GM18870 (cell line): ENCODE measurements at regions not wholly inside any gene's neighbourhood (a gene's known extent, or its start where the extent isn't known, plus 50 kb on each side); places are given as distances from the start of the nearest gene placed in this dataset.
"Not testable (repeated sequence)": the region's sequence is repeated elsewhere in the genome, so short reads cannot be mapped to it uniquely, and the experiment has no call there.

Experiments used
- ATAC-seq: cut with Tn5 transposase; IDR thresholded peaks from one replicate; pipeline ENCODE4 v1.9.1; 2021; ENCODE audit warnings: moderate library complexity; ENCODE audit not compliant: unreplicated experiment

DNA sequence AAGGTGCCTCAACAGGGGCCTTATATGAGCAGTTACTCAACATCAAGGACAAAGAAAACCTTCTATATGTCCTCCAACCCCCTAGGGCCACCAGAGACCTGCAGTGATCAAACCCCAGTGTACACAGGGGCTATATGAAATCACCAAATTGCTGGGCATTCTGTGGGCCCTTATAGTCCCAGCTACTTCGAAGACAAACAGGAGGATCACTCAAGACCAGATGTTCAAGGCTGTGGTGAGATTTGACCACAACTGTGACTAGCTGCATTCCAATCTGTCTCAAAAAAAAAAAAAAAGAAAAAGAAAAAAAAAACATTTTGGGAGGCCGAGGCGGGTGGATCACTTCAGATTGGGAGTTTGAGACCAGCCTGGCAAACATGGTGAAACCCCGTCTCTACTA is 51.0 kb upstream of the PRB2 start:
- ATAC-seq: no peak

DNA sequence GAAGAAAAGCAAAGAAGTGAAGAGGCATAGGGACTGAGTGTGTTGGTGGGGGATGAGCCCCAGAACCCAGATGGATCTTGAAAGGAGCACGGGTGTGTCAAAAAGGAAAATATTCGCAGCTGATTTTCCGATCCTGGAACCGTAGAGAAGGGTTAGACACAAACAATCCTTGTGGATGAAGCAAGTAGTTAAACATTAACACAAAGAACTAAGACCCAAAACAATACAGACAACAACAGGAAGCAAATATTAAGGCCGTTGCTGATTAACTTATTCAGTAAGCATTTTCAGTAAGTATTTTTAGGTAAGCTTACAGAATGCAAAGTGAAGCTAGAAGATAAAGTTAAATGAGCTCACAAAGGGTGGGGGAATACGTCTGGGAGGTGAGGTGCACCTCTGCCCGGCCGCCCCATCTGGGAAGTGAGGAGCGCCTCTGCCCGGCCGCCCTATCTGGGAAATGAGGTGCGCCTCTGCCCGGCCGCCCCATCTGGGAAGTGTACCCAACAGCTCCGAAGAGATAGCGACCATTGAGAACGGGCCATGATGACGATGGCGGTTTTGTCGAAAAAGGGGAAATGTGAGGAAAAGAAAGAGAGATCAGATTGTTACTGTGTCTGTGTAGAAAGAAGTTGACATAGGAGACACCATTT is 62.8 kb upstream of the PRB2 start:
- ATAC-seq: no peak

DNA sequence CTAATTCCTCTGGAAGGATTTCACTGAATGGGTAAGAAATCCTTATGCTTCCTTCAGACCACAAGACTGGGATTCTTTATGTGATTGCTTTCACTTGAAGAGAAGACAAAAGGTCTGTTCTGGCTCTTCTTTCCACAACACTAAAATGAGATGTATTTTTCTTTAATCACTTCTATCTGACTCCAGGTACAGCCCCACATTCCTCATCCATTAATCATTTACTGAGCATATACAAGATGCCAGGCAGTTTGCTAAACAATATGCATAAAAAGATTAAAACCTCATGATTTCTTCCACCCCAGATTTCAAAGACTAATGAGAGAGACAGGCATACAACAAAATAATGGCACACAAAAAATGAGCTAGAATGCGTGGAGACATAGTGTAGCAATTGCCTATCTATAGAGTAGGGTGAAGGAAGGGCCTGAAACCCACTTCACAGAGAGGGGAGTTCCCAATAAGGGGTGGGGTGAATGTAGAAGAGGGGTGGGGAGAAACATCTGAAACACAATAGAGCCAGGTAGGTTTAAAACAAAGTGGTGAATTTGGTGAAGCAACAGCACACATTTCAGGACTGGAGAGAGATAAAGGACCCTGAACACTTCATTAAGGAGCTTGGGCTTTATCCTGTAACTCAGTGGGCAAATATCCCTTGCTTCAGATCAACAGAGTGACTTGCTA is 65.1 kb upstream of the PRB2 start:
- no peak for ATAC-seq

DNA sequence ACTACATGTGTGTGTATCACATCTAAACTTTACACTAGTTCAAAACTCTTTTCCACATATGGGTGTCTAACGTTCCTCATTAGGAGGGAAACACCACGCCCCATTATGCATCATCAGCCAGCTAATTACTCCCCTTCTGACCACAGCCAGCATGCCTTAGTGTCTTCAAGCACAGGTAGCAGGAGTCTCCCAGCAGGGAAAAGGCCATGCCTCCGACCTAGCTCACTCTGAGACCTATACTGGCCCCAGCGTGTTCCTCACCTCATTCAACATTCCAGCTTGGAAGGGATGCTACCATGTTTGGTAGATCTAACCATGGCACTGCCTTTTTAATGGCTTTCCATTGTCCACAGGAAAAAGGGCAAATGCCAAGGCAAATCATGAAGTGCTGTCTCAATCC is 66.1 kb upstream of the PRB2 start:
- no peak for ATAC-seq

DNA sequence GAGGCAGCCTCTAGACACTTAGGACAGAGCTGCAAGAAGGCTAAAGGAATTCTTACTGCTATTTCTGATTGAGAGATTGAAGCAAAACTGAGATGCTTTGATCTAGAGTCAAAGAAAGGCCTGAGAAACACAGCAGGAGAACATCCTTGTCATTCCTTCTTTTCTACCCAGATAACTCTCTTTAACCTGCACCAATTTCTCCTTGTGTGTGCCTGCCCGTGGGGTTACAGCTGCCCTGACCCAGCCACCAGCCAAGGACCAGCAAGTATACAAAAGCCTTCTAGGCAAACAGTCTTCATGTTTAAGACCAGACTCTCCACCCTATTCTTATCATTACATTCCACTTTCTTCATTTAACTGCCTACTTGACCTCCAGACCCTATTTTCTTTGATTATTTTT is 81.7 kb upstream of the PRB2 start:
- no peak for ATAC-seq

DNA sequence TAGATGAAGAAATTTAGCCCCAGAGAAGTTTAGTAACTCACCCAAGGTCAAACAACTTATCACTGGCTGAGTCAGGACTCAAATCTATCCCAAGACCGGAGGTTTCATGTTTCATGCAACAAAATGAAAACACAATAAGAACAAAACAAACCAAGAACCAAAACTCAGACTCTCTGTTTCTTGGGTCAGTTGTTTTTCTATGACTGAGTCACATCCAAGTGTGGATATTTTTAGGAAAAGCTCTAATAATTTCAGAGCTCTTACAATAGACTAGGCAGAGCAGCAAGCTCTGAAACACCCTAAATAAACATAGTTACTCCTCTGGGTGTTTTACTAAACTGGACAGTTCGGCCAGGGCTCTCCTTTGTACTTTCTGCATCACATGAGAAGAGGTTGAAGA is 87.6 kb upstream of the PRB2 start:
- ATAC-seq: no peak

DNA sequence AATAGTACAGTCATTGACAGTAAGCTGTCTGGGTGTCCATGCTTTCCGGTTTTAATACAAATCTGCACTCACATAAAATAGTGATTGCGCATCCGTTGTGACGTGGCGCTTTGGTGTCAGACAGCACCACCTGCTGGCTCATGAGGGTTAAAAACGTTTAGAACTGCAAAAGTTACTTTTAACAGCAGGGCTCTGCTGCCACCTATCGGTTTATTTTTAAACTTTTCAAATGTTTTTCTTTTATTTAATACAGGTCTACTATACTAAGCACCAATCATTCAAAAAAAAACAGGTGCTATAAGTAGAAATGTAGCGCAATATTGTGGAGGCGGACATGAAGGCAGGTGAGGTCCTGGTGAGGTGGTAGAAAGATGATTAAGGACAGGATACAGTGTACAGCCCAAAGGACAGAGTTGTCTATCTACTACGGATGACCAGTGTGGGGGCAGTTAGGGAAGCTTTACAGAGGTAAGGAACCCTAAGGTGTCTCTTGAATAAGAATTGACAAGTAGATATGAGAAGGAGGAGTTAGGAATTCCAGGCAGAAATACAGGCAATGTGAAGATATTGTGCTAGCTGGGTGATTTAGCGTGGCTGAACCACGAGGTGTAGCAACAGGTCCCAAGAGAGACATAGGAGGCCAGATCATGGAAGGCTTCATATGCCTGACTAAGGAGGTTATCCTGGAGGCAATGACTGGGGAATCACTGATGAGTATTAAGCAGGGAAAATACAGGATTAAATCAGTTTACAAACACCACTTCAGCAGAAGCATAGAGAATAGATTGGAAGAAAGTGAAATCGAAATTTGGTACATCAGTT is 91.5 kb upstream of the PRB2 start:
- ATAC-seq: peak; percentile 71

DNA sequence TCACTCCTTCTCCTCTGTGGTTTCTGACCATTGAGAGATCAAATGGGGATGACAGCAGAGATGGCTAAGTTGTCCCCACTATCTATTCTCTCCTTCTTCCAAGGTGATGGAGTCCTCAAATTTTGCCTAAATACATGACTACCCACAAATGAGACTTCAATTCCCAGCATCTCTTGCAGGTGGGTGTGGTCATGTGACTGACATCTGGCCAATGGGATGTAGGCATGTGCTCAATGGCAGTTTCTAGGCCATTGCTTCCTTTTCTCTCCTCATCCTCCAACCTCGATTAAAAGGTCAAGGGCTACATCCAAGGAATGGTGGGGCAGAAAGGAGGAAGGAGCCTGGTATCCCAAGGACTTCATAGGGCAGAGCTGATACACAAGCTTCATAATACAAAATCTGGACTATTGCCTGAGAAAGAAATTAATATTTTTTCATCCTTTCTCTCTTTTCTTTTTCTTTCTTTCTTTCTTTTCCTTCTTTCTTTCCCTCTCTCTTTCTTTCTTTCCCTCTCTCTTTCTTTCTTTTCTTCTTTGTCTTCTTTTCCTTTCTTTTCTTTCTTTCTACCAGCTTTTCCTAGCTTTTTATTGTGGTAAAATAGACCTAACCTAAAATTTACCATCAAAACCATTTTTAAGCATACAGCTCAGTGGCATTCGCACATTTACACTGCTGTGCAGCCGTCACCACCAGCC is 100.9 kb upstream of the PRB2 start:
- ATAC-seq: no peak

DNA sequence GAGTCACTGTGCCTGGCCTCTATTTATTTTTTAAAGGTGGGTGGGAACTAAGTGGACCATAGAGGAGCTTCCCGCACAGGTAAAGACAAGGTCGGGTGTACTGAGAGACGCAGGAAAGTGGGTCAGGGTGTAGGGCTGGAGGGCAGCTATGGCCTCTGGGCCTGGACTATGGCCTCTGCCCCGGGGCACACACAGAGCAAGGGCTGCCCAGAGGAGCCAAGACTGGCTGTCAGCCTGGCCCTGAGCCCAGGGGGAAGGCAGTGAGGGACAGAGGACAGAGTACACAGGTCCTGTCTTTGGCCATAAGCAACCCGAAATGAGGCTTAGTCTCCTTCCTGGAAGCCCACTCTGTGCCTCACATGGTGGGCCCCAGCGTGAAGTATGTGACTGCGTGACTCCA is 102.1 kb upstream of the PRB2 start:
- ATAC-seq: no peak

DNA sequence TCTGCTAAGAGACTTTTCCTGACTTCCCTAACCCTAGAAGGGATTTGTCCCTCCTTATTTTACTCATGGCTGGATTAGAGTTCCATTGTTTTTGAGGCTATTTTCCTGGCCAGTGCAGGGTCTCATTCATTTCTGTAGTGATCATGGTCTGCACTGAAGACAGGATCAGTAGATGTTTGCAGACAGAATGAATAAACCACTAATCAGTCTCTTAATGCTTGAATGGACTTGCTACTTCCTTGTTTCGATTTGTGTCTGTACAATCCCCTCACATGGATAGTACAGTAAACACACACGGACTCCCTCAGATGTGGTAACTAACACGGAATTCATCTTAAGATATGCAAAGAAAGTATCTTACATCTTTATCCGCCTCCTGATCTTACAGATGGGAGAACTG is 102.6 kb upstream of the PRB2 start:
- ATAC-seq: peak; percentile 74

DNA sequence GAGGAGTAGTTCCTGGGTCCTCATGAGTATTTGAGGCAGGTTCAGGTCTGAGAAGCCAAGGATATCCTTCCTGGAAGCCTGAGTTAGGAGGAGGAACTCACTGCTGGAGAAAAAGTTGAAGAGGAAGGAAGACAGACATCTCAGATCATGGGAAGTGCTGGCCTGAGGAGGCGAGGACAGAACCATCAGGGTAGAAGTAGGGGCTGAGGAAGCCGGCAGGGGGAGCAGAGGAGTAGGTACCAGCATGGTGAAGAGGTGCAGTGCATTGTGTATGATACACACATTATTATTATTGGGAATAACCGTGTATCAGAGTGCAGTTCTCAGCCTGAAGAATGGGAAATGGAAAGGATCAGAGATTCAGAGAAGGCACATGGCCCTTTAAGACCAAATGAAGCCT is 103.2 kb upstream of the PRB2 start:
- not testable (repeated sequence) for ATAC-seq

DNA sequence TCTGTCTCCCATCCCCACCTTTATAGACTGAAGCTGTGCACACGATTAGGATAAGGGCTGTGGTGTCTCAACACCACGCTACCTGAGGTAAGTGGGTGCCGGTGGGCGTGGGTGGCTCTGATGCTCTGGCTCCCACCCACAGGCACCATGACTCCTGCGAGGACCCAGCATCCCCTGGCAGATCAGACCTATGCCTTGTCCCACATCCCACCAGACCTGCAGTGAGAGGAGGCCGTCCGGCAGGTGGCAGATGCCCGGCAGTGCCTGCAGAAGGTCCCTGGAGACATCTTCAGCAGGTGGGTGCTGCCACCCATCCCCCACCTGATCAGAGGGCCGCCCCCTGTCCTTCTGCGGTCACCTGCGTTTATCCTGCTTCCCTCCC is 104.4 kb upstream of the PRB2 start:
- no peak for ATAC-seq

DNA sequence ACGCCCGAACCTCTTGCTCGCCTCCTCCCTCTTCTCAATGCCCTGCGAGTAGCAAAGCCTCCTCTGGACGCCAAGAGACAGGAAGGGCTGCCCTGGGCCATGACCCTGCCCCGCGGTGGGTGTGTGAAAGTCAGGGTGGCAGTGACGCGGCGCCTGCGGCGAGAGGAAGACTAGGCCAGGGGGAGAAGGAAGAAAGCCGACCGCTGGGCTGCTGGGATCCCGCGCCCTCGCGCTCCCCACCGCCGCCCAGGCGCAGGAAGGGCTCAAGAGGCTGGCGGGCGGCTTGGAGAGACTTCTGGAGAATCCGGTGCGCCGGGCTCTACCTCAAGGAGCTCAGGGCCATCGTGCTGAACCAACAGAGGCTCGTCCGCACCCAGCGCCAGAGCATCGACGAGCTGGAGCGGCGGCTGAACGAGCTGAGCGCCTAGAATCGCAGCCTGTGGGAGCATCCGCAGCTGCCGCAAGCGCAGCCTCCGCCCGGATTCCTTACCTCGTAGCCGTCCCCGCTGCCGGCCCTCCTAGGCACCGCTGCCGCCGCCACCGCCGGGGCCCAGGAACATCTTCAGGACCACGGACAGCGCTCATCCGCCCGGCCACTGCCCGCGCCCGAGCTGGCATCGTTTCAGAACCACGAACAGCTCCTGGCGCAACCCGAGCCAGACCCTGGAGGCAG is 105.0 kb upstream of the PRB2 start:
- ATAC-seq: no peak

DNA sequence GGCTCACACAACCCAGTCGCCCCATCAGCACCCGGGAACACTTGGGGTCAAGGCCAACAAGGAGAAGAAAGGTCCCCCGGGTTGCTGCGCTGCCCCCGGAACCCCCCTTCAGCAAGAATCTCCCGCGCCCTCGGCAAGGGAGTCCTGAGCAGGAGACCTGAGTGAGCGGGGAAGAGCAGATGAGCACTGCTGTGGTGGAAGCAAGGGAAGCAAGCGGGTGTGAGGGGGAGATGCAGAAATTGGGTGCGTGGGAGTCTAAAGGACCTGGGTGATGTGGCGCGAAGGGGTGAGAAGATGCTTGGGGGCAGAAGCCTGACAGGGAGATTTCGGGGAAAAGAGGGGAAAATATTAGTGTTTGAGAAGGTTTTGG is 105.5 kb upstream of the PRB2 start:
- ATAC-seq: no peak

DNA sequence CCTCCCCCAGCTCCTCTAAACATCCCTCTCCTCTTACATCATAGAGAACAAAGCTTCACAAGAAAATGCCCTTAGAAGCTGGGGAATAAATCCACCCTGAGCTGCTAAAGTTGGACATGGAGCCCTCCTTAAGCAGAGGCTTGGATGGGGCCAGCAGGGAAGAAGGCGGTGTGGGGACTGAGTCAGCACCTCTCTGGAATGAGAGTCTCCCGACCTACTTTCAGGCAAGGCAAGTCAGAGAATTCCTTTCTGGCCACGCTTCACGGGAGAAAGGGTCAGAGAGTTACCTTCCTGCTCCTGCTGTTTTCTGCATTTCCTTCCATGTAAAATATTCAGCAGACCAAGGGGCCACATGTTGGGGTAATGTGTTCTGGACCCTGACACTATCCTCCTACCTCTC is 113.3 kb upstream of the PRB2 start:
- no peak for ATAC-seq

DNA sequence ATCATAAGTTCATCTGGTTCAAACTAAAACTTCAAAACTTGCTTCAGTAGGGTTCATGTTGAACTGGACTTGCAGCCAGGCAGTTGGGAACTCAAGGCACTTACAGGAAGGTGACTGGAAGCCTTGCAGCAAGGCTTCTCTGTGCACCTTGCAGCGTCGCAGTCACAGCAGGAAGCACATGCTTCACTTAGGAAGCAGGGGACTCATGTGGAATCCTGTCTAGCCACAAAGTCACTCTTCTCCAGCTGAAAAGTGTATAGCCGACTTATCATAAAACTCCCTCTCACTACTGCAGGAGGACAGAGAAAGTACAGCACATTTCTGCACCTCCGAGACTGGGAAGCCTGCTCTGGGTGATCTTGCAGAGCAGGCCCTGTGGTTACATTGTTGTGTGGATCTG is 114.0 kb upstream of the PRB2 start:
- ATAC-seq: no peak

DNA sequence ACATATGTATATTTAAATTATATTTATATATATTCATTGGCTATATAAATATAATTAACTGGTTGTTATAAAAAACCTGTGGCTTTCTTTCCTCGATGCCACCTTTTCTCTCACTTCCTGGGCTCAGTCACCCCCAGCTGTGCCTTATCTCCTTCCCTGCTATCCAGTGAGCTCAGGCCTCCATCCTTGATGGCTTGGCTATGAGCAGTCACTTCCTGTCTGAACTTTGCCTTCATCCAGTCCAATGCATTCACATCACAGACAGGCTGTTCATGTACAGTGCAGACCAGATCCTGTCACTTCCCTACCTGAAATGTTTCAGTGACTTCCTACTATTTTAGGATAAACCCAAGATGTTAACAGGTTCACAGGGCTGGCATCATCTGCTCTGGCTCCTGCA is 115.3 kb upstream of the PRB2 start:
- ATAC-seq: no peak

DNA sequence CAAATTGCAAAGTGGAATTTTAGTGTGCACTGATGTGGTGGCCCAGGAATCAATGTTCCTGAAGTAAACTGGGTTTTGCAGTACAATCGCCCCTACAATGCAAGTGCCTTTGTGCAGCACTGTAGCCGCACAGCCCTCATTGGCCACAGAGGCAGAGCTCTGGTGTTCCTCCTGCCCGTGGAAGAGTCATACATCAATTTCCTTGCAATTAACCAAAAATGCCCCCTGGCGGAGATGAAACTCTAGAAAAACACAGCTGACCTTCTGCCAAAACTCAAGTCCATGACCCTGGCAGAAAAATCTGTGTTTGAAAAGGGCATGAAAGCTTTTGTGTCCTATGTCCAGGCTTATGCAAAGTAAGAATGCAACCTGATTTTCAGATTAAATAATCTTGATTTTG is 117.9 kb upstream of the PRB2 start:
- ATAC-seq: no peak

DNA sequence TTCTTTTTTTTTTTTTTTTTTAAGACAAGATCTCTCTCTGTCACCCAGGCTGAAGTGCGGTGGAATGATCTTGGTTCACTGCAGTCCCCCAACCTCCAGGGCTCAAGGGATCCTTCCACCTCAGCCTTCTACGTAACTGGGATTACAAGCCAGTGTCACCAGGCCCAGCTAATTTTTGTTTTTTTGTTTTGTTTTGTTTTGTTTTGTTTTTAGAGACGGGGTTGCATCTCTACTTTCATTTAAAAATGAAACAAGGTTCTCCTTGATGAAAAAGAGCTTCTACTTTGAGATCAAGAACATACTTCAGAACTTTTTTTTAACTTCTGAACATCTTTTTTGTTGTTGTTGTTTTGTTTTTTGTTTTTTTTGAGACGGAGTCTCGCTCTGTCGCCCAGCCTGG is 121.7 kb upstream of the PRB2 start:
- no peak for ATAC-seq

DNA sequence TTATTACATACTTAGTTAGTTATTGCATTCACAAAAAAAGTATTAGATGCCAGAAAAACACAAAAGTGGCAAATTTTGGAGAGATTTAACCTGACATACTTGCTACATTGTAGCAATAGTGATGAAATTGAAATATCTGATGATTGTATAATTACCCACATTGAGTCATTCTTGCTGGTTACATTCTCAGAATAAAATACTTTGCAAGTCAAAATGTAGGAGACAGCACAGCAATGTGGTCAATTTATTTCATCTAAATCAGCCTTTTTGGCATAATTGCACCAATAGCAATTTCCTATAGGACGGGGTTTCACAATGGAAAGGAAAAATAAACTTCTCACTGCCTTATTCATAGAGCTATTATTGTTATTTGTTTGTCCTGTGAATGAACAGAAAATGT is 125.0 kb upstream of the ETV6 start:
- no peak for ATAC-seq

DNA sequence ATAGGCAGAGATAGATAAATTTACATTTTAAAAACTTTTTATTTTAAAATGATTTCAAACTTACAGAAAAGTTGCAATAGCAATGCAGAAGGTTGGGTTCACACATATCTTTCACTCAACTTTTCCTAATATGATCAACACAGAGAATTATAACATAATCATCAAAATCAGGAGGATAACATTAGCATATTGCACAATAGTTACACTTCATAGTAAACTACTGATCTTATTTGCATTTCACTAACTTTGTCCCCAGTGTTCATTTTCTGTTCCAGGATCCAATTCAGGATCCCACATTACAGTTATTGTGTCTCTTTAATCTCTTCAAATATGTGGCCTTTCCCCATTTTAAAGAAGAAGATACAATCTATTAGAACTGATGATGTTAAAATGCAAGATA is 115.4 kb upstream of the ETV6 start:
- ATAC-seq: no peak
